ENCODE measurements at regions not wholly inside any gene's neighbourhood (a gene's known extent, or its start where the extent isn't known, plus 50 kb on each side); places are given as distances from the start of the nearest gene placed in this dataset.
A peak's percentile ranks its signal among the peaks of the same experiment; 100 is the strongest.

GRCh38 chr21:14736672-14737071 is 190.6 kb upstream of the SAMSN1 start:
- H3K27ac ChIP-seq (ENCODE audit: low read depth, low read length): no peak overlapping the region
- no peaks in the 10 kb centered on the region for H3K36me3 ChIP-seq (ENCODE audit: insufficient read depth, low read length)
- Mint-ChIP-seq H3K9me3 (no peaks in the 10 kb centered on the region), H3K4me3 (no peak overlapping the region), H3K36me3 (no peaks in the 10 kb centered on the region), H3K27ac (peak overlapping the region in 1 of 8 donors; percentile 25), H3K4me1 (peaks cover 5 to 18% (median 11%) of the 10 kb centered on the region in 3 donors), H3K27me3 (peaks cover 2 to 6% of the 10 kb centered on the region in 2 donors)
- no peaks in the 10 kb centered on the region for H3K9me3 ChIP-seq (ENCODE audit: low read length)
- POLR2A ChIA-PET: no interaction called here
- no peak overlapping the region for H3K4me3 ChIP-seq (ENCODE audit: low read length)
- H3K4me1 ChIP-seq (ENCODE audit: insufficient read depth, low read length): no peaks in the 10 kb centered on the region
- DNase-seq: no peak
- H3K27me3 ChIP-seq (ENCODE audit: insufficient read depth, low read length, poor library complexity, severe bottlenecking): no peaks in the 10 kb centered on the region
- CTCF ChIA-PET: interaction anchor here (1.1 to 2.1 kb wide), 7 partner anchors 12 to 333 kb away, joined by 3 to 10 read pairs (median 5); no protein-coding TSS in a partner anchor

GRCh38 chr21:14736162-14736561 is 190.0 kb upstream of the SAMSN1 start:
- H3K4me1 ChIP-seq (ENCODE audit: insufficient read depth, low read length): no peaks in the 10 kb centered on the region
- no peak overlapping the region for H3K4me3 ChIP-seq (ENCODE audit: low read length)
- ChIA-PET POLR2A (no interaction called here), CTCF (interaction anchor here (1.1 to 2.0 kb wide), 2 partner anchors 296 to 333 kb away, joined by 3 to 7 read pairs; no protein-coding TSS in a partner anchor)
- H3K4me1 Mint-ChIP-seq: peaks cover 5 to 18% (median 11%) of the 10 kb centered on the region in 3 donors
- H3K4me3 Mint-ChIP-seq: no peak overlapping the region
- no peaks in the 10 kb centered on the region for H3K9me3 ChIP-seq (ENCODE audit: low read length)
- H3K27ac Mint-ChIP-seq: no peak overlapping the region
- no peaks in the 10 kb centered on the region for H3K27me3 ChIP-seq (ENCODE audit: insufficient read depth, low read length, poor library complexity, severe bottlenecking)
- no peaks in the 10 kb centered on the region for H3K36me3 ChIP-seq (ENCODE audit: insufficient read depth, low read length)
- peaks cover 2% of the 10 kb centered on the region in 2 donors for H3K27me3 Mint-ChIP-seq
- no peaks in the 10 kb centered on the region for H3K9me3 Mint-ChIP-seq
- no peaks in the 10 kb centered on the region for H3K36me3 Mint-ChIP-seq
- H3K27ac ChIP-seq (ENCODE audit: low read depth, low read length): no peak overlapping the region
- no peak for DNase-seq

- no peaks in the 10 kb centered on the region for H3K4me1 ChIP-seq (ENCODE audit: insufficient read depth, low read length)
- Mint-ChIP-seq H3K9me3 (no peaks in the 10 kb centered on the region), H3K27ac (no peak overlapping the region), H3K4me3 (no peak overlapping the region), H3K36me3 (no peaks in the 10 kb centered on the region), H3K27me3 (peaks cover 0 to 2% of the 10 kb centered on the region in 2 donors), H3K4me1 (peaks cover 5 to 18% (median 11%) of the 10 kb centered on the region in 3 donors)
- ChIA-PET POLR2A (no interaction called here), CTCF (no interaction called here)
- no peak overlapping the region for H3K27ac ChIP-seq (ENCODE audit: low read depth, low read length)
- no peaks in the 10 kb centered on the region for H3K27me3 ChIP-seq (ENCODE audit: insufficient read depth, low read length, poor library complexity, severe bottlenecking)
- no peak overlapping the region for H3K4me3 ChIP-seq (ENCODE audit: low read length)
- no peak for DNase-seq
- no peaks in the 10 kb centered on the region for H3K36me3 ChIP-seq (ENCODE audit: insufficient read depth, low read length)
- H3K9me3 ChIP-seq (ENCODE audit: low read length): no peaks in the 10 kb centered on the region
These were observed 188.7 kb upstream of the SAMSN1 start for GRCh38 chr21:14734833-14735232.

- peaks cover 5 to 18% (median 11%) of the 10 kb centered on the region in 3 donors for H3K4me1 Mint-ChIP-seq
- ChIA-PET CTCF (no interaction called here), POLR2A (no interaction called here)
- H3K4me3 ChIP-seq (ENCODE audit: low read length): no peak overlapping the region
- no peaks in the 10 kb centered on the region for H3K4me1 ChIP-seq (ENCODE audit: insufficient read depth, low read length)
- peaks cover 0 to 2% of the 10 kb centered on the region in 2 donors for H3K27me3 Mint-ChIP-seq
- H3K9me3 Mint-ChIP-seq: no peaks in the 10 kb centered on the region
- no peak for DNase-seq
- no peaks in the 10 kb centered on the region for H3K9me3 ChIP-seq (ENCODE audit: low read length)
- H3K36me3 Mint-ChIP-seq: no peaks in the 10 kb centered on the region
- H3K27ac Mint-ChIP-seq: no peak overlapping the region
- H3K36me3 ChIP-seq (ENCODE audit: insufficient read depth, low read length): no peaks in the 10 kb centered on the region
- no peaks in the 10 kb centered on the region for H3K27me3 ChIP-seq (ENCODE audit: insufficient read depth, low read length, poor library complexity, severe bottlenecking)
- no peak overlapping the region for H3K27ac ChIP-seq (ENCODE audit: low read depth, low read length)
- no peak overlapping the region for H3K4me3 Mint-ChIP-seq
These were observed 188.1 kb upstream of the SAMSN1 start for GRCh38 chr21:14734191-14734590.

- no peaks in the 10 kb centered on the region for H3K9me3 Mint-ChIP-seq
- H3K27ac ChIP-seq (ENCODE audit: low read depth, low read length): no peak overlapping the region
- H3K36me3 ChIP-seq (ENCODE audit: insufficient read depth, low read length): no peaks in the 10 kb centered on the region
- H3K9me3 ChIP-seq (ENCODE audit: low read length): no peaks in the 10 kb centered on the region
- no peaks in the 10 kb centered on the region for H3K4me1 ChIP-seq (ENCODE audit: insufficient read depth, low read length)
- no peaks in the 10 kb centered on the region for H3K4me1 Mint-ChIP-seq
- H3K4me3 Mint-ChIP-seq: no peak overlapping the region
- H3K27me3 Mint-ChIP-seq: no peaks in the 10 kb centered on the region
- POLR2A ChIA-PET: no interaction called here
- no peaks in the 10 kb centered on the region for H3K36me3 Mint-ChIP-seq
- no peak for DNase-seq
- no peak overlapping the region for H3K4me3 ChIP-seq (ENCODE audit: low read length)
- CTCF ChIA-PET: interaction anchor here (1.3 kb wide), 1 partner anchor 13 kb away, joined by 4 read pairs; no protein-coding TSS in a partner anchor
- no peak overlapping the region for H3K27ac Mint-ChIP-seq
- H3K27me3 ChIP-seq (ENCODE audit: insufficient read depth, low read length, poor library complexity, severe bottlenecking): no peaks in the 10 kb centered on the region
These were observed 179.1 kb upstream of the SAMSN1 start for GRCh38 chr21:14725219-14725618.

GRCh38 chr21:14722841-14723483 is 176.8 kb upstream of the SAMSN1 start:
- Histone ChIP-seq H3K27me3 (ENCODE audit: insufficient read depth, low read length, poor library complexity, severe bottlenecking) (no peaks in the 10 kb centered on the region), H3K36me3 (ENCODE audit: insufficient read depth, low read length) (no peaks in the 10 kb centered on the region), H3K27ac (ENCODE audit: low read depth, low read length) (no peak overlapping the region), H3K9me3 (ENCODE audit: low read length) (no peaks in the 10 kb centered on the region), H3K4me1 (ENCODE audit: insufficient read depth, low read length) (no peaks in the 10 kb centered on the region), H3K4me3 (ENCODE audit: low read length) (no peak overlapping the region)
- no peak overlapping the region for H3K27ac Mint-ChIP-seq
- no peaks in the 10 kb centered on the region for H3K36me3 Mint-ChIP-seq
- H3K4me3 Mint-ChIP-seq: no peak overlapping the region
- CTCF ChIA-PET: no interaction called here
- no peaks in the 10 kb centered on the region for H3K4me1 Mint-ChIP-seq
- no peak for DNase-seq
- POLR2A ChIA-PET: no interaction called here
- H3K9me3 Mint-ChIP-seq: no peaks in the 10 kb centered on the region
- H3K27me3 Mint-ChIP-seq: no peaks in the 10 kb centered on the region

GRCh38 chr21:14720237-14720636 is 174.1 kb upstream of the SAMSN1 start:
- H3K4me3 ChIP-seq (ENCODE audit: low read length): no peak overlapping the region
- ChIA-PET POLR2A (interaction anchor here (0.5 kb wide), 1 partner anchor 186 kb away, joined by 3 read pairs; no protein-coding TSS in a partner anchor), CTCF (interaction anchor here (1.5 kb wide), 1 partner anchor 18 kb away, joined by 4 read pairs; no protein-coding TSS in a partner anchor)
- DNase-seq: no peak
- no peaks in the 10 kb centered on the region for H3K36me3 ChIP-seq (ENCODE audit: insufficient read depth, low read length)
- H3K4me1 ChIP-seq (ENCODE audit: insufficient read depth, low read length): no peaks in the 10 kb centered on the region
- H3K27ac ChIP-seq (ENCODE audit: low read depth, low read length): no peak overlapping the region
- Mint-ChIP-seq H3K27ac (peak overlapping the region in 1 of 8 donors; percentile 71), H3K4me3 (no peak overlapping the region), H3K27me3 (peaks cover 0 to 2% of the 10 kb centered on the region in 2 donors), H3K36me3 (no peaks in the 10 kb centered on the region), H3K4me1 (no peaks in the 10 kb centered on the region), H3K9me3 (no peaks in the 10 kb centered on the region)
- H3K9me3 ChIP-seq (ENCODE audit: low read length): no peaks in the 10 kb centered on the region
- no peaks in the 10 kb centered on the region for H3K27me3 ChIP-seq (ENCODE audit: insufficient read depth, low read length, poor library complexity, severe bottlenecking)

GRCh38 chr21:14718951-14719350 is 172.8 kb upstream of the SAMSN1 start:
- Histone ChIP-seq H3K9me3 (ENCODE audit: low read length) (no peaks in the 10 kb centered on the region), H3K36me3 (ENCODE audit: insufficient read depth, low read length) (no peaks in the 10 kb centered on the region), H3K4me3 (ENCODE audit: low read length) (no peak overlapping the region), H3K27me3 (ENCODE audit: insufficient read depth, low read length, poor library complexity, severe bottlenecking) (no peaks in the 10 kb centered on the region), H3K27ac (ENCODE audit: low read depth, low read length) (no peak overlapping the region), H3K4me1 (ENCODE audit: insufficient read depth, low read length) (no peaks in the 10 kb centered on the region)
- Mint-ChIP-seq H3K36me3 (no peaks in the 10 kb centered on the region), H3K9me3 (no peaks in the 10 kb centered on the region), H3K4me1 (no peaks in the 10 kb centered on the region), H3K27me3 (peaks cover 0 to 2% of the 10 kb centered on the region in 2 donors), H3K4me3 (no peak overlapping the region), H3K27ac (no peak overlapping the region)
- ChIA-PET CTCF (no interaction called here), POLR2A (no interaction called here)
- no peak for DNase-seq

Data from CD8-positive, alpha-beta memory T cell (primary cell).